T-helper 1 cell treated with Interleukin-12 subunit alpha and Interleukin-12 subunit beta and Interleukin-4 antibody, amounts not matched to agents 30 μg/mL and 1 μg/mL, for 36 hours (primary cell): ENCODE measurements at regions not wholly inside any gene's neighbourhood (a gene's known extent, or its start where the extent isn't known, plus 50 kb on each side); places are given as distances from the start of the nearest gene placed in this dataset.
"Not testable (repeated sequence)": the region's sequence is repeated elsewhere in the genome, so short reads cannot be mapped to it uniquely, and the experiment has no call there.

ENCODE experiments used
- H3K27ac Mint-ChIP-seq: one replicate; pipeline ENCODE4 v1.8.0; 2021; ENCODE audit warnings: mild to moderate bottlenecking, mixed read lengths
- H3K27me3 Mint-ChIP-seq: one replicate; pipeline ENCODE4 v1.8.0; 2021; ENCODE audit warnings: low read depth, mixed read lengths
- H3K36me3 Mint-ChIP-seq: one replicate; pipeline ENCODE4 v1.8.0; 2021; ENCODE audit warnings: low read depth, mixed read lengths
- H3K4me1 Mint-ChIP-seq: one replicate; pipeline ENCODE4 v1.8.0; 2021; ENCODE audit warnings: low read depth, mixed read lengths
- H3K4me3 Mint-ChIP-seq: one replicate; pipeline ENCODE4 v1.8.0; 2021; ENCODE audit warnings: mild to moderate bottlenecking, moderate library complexity, mixed read lengths
- H3K9me3 Mint-ChIP-seq: one replicate; pipeline ENCODE4 v1.8.0; 2021; ENCODE audit warnings: mixed read lengths

GRCh38 chr14:55839301-55839947 lies 259.4 kb downstream of the KTN1 start:
- not testable (repeated sequence) for H3K27me3 Mint-ChIP-seq, H3K36me3 Mint-ChIP-seq, H3K9me3 Mint-ChIP-seq, H3K27ac Mint-ChIP-seq, H3K4me3 Mint-ChIP-seq, H3K4me1 Mint-ChIP-seq

DNA sequence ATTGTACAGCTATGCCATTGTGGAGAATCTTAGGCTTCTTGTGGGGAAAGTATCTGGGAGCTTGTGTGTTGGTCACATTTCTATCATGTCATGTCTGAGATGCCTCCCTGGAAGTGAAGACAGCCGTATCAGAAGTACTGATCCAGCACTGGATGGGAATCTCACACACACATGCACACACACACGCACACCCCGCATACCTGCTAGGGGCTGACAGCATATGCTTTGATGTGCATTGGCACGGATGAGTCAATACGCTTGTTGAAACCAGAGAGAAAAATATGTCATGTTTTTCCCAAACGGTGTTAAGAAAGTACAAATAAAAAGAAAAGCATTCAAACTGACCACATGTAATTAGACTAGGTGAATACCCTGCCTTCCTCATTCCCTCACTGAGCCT lies 260.8 kb downstream of the KTN1 start:
- Mint-ChIP-seq H3K9me3 (no peaks in the 10 kb centered on the region), H3K4me3 (no peak overlapping the region), H3K36me3 (no peaks in the 10 kb centered on the region), H3K27ac (no peak overlapping the region), H3K4me1 (peaks cover 3% of the 10 kb centered on the region), H3K27me3 (peaks cover 7% of the 10 kb centered on the region)

DNA sequence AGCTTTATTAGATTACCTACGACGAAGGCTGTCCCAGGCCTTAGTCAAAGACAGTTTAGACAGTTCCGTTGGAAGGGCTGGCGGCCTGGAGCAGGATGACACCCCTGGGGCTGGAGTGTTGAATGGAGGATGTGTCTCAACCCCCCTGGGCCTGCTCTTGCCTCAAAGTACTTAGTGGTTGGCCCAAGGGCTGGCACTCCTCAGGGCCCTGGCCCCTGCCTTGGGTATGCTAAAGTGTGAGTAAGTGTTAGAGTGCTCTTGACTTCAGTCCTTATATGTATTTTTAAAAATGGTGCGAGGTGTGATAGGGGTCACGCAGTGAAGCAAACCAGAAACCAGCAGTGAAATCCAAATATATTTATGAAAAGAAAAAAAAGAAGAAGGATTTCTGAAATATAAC lies 261.6 kb downstream of the KTN1 start:
- Mint-ChIP-seq H3K27ac (no peak overlapping the region), H3K4me3 (no peak overlapping the region), H3K9me3 (no peaks in the 10 kb centered on the region), H3K27me3 (peaks cover 3% of the 10 kb centered on the region), H3K4me1 (peaks cover 3% of the 10 kb centered on the region), H3K36me3 (no peaks in the 10 kb centered on the region)

DNA sequence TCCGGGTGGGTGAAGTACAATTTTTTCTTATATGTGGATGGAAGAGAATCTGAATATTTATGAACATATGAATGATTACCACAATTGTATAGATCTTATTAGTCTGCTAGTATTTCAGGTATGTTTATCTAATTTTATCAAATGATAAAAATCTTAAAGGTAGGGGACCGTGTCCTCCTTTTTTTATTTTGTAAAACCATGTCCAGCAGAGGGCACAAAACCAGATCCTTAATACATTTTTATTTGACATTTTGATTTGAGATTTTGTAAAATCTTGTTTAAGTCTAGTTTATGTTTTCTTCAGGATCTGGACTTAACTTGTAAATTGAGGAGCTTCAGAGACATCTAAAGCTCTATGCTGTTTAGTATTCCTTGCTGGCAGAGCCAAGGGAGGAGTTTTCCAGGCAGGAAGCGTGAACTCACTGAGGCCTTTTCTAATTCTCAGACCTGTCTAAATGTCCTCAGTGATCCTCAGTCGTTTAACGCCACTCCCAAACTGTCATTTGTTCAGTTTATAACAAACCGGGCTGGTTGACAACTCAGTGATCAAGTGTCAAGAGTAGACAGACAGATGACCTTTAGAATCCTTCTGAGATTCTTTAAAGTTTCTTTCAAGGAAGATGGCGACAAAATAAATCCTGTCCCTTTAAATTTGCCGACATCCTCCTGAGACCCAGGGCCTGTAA lies 263.9 kb downstream of the KTN1 start:
- H3K9me3 Mint-ChIP-seq = no peaks in the 10 kb centered on the region
- H3K36me3 Mint-ChIP-seq = no peaks in the 10 kb centered on the region
- no peak overlapping the region for H3K27ac Mint-ChIP-seq
- H3K4me1 Mint-ChIP-seq = no peaks in the 10 kb centered on the region
- H3K4me3 Mint-ChIP-seq = no peak overlapping the region
- no peaks in the 10 kb centered on the region for H3K27me3 Mint-ChIP-seq

- Mint-ChIP-seq H3K9me3 (no peaks in the 10 kb centered on the region), H3K4me3 (no peak overlapping the region), H3K36me3 (no peaks in the 10 kb centered on the region), H3K4me1 (no peaks in the 10 kb centered on the region), H3K27me3 (no peaks in the 10 kb centered on the region), H3K27ac (no peak overlapping the region)
These were observed 266.2 kb downstream of the KTN1 start for GRCh38 chr14:55845963-55846825.

GRCh38 chr14:55846826-55847446 lies 266.9 kb downstream of the KTN1 start:
- no peak overlapping the region for H3K27ac Mint-ChIP-seq
- no peaks in the 10 kb centered on the region for H3K36me3 Mint-ChIP-seq
- no peaks in the 10 kb centered on the region for H3K27me3 Mint-ChIP-seq
- H3K9me3 Mint-ChIP-seq = no peaks in the 10 kb centered on the region
- no peaks in the 10 kb centered on the region for H3K4me1 Mint-ChIP-seq
- H3K4me3 Mint-ChIP-seq = no peak overlapping the region

GRCh38 chr14:55847766-55848165 lies 267.8 kb downstream of the KTN1 start:
- Mint-ChIP-seq H3K9me3 (no peaks in the 10 kb centered on the region), H3K36me3 (no peaks in the 10 kb centered on the region), H3K27ac (no peak overlapping the region), H3K4me1 (no peaks in the 10 kb centered on the region), H3K27me3 (no peaks in the 10 kb centered on the region), H3K4me3 (no peak overlapping the region)

DNA sequence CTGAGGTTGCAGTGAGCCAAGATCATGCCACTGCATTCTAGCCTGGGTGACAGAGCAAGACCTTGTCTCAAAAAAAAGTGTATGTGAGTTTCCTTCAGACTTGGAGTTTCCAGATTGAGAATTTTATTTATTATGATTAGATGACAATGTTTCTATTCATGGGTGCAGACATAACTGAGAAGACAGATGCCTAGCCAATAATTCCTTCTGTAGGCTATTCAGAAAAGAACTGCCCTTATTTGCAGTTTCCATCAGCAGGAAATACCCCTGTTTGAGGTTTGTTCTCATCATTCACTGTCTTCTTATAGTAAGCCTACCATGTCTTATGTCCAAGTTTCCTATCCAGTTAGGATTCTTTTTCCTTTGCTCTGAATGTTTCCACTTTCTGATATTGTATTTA lies 269.0 kb downstream of the KTN1 start:
- H3K36me3 Mint-ChIP-seq = no peaks in the 10 kb centered on the region

DNA sequence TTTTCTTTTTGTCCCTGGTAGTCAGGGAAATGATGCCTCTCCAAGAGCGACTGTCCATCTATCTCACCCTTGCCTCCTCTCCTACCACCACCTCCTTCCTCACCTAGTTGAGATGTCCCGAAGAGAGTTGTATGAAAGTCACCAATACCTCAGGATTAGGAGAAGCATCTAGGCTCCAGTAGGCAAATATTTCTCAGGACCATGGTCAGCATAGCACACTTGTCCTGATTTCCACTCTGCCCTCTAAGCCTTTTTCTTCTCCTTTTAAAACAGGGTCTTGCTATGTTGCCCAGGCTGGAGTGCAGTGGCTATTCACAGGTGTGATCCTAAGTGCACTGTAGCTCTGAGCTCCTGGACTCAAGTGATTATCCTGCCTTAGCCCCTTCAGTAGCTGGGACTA lies 268.4 kb upstream of the PELI2 start:
- H3K27ac Mint-ChIP-seq = no peak overlapping the region
- no peak overlapping the region for H3K4me3 Mint-ChIP-seq
- H3K36me3 Mint-ChIP-seq = no peaks in the 10 kb centered on the region
- no peaks in the 10 kb centered on the region for H3K4me1 Mint-ChIP-seq
- no peaks in the 10 kb centered on the region for H3K9me3 Mint-ChIP-seq
- peaks cover 3% of the 10 kb centered on the region for H3K27me3 Mint-ChIP-seq

More for the DNA sequence above, 269.0 kb downstream of the KTN1 start:
- Mint-ChIP-seq H3K27me3 (no peaks in the 10 kb centered on the region), H3K27ac (no peak overlapping the region), H3K4me3 (no peak overlapping the region), H3K4me1 (no peaks in the 10 kb centered on the region), H3K9me3 (no peaks in the 10 kb centered on the region)

DNA sequence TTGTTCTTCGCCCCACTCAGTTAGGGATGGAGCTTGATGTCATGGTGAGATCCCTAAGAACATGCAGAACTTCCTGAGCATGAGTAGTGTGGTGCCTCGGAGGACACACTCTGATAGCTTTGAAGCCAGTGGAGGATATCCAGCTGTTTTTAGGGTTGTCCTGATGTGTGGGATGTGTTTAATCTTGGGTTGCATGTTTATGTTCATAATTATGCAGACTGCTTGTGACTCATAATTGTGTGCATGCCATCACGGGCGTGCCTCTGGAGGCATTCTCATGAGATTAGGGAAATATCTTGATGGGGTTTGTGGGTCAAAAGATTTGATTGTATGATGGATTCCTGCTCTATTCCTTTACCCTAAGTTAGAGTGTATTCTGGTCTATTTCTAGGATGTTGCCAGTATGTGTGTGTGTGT lies 267.4 kb upstream of the PELI2 start:
- H3K4me3 Mint-ChIP-seq = no peak overlapping the region
- H3K27ac Mint-ChIP-seq = no peak overlapping the region
- H3K9me3 Mint-ChIP-seq = no peaks in the 10 kb centered on the region
- peaks cover 4% of the 10 kb centered on the region for H3K27me3 Mint-ChIP-seq
- H3K36me3 Mint-ChIP-seq = no peaks in the 10 kb centered on the region
- no peaks in the 10 kb centered on the region for H3K4me1 Mint-ChIP-seq

DNA sequence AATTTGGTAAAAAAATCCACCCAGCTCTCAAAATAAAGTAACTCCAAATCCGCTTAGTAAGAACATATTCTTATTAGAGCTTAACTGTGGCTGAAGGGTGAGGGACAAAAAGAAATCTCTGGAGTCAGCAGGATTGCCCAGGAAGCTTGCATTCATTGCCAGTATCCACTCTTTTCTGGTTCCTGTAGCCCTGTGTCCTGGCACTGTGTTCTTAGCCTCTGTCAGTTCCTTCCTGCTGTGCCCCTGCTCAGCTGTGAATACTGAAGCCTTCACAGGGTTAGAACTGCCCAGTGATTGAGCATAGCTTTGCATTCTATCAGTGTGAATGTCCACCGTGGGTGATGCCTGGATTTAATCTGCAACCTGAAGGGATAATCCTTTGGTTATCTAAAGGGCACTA lies 266.9 kb upstream of the PELI2 start:
- no peaks in the 10 kb centered on the region for H3K4me1 Mint-ChIP-seq
- H3K4me3 Mint-ChIP-seq = no peak overlapping the region
- H3K27me3 Mint-ChIP-seq = peaks cover 4% of the 10 kb centered on the region
- no peak overlapping the region for H3K27ac Mint-ChIP-seq
- H3K36me3 Mint-ChIP-seq = no peaks in the 10 kb centered on the region
- H3K9me3 Mint-ChIP-seq = no peaks in the 10 kb centered on the region

- no peaks in the 10 kb centered on the region for H3K36me3 Mint-ChIP-seq
- no peaks in the 10 kb centered on the region for H3K9me3 Mint-ChIP-seq
- H3K27me3 Mint-ChIP-seq = peaks cover 4% of the 10 kb centered on the region
- H3K4me1 Mint-ChIP-seq = no peaks in the 10 kb centered on the region
- H3K4me3 Mint-ChIP-seq = no peak overlapping the region
- H3K27ac Mint-ChIP-seq = no peak overlapping the region
These were observed 266.2 kb upstream of the PELI2 start for GRCh38 chr14:55851961-55852360.

GRCh38 chr14:55855751-55856150 lies 262.5 kb upstream of the PELI2 start:
- H3K4me3 Mint-ChIP-seq = no peak overlapping the region
- H3K4me1 Mint-ChIP-seq = no peaks in the 10 kb centered on the region
- peaks cover 26% of the 10 kb centered on the region for H3K9me3 Mint-ChIP-seq
- H3K27me3 Mint-ChIP-seq = peaks cover 12% of the 10 kb centered on the region
- peaks cover 7% of the 10 kb centered on the region for H3K36me3 Mint-ChIP-seq
- H3K27ac Mint-ChIP-seq = no peak overlapping the region

DNA sequence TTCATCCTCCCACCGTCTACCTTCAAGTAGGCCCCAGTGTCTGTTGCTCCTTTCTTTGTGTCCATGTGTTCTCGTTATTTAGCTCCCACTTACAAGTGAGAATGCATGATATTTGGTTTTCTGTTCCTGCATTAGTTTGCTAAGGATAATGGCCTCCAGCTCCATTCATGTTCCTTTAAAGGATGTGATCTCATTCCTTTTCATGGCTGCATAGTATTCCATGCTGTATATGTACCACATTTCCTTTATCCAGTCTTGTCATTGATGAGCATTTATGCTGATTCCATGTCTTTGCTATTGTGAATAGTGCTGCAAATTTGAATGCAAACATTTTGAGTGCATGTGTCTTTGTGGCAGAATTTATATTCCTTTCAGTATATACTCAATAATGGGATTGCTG lies 259.6 kb upstream of the PELI2 start:
- Mint-ChIP-seq H3K27me3 (peaks cover 18% of the 10 kb centered on the region), H3K4me1 (peaks cover 3% of the 10 kb centered on the region), H3K36me3 (peaks cover 15% of the 10 kb centered on the region), H3K9me3 (peaks cover 42% of the 10 kb centered on the region), H3K4me3 (no peak overlapping the region), H3K27ac (no peak overlapping the region)
